ENCODE measurements at regions not wholly inside any gene's neighbourhood (a gene's known extent, or its start where the extent isn't known, plus 50 kb on each side); places are given as distances from the start of the nearest gene placed in this dataset.
"Not testable (repeated sequence)": the region's sequence is repeated elsewhere in the genome, so short reads cannot be mapped to it uniquely, and the experiment has no call there.

DNA sequence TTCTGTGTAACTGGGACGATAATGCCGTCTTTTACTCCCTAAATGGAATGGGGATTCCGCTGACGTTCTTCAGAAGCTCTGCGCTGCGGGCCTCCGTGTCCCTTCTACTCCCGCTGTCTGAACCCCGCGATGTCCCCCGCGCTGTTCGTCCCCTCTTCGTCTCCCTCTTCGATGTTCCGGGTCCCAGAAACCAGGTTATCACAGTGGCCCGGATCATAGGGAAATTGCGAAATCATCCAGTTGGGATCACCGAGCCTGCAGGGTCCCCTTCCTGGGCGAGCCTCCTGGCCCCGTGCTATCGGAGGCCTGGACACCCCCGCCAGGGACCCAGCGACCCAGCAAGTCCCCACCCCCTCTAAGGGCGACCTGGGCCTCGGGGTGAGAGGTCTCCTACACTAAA is 154.2 kb downstream of the PPIAL4G start:
- DNase-seq (ENCODE audit: low read depth, low spot score): no peak
- H3K4me3 ChIP-seq (ENCODE audit: low read length): no peak overlapping the region

DNA sequence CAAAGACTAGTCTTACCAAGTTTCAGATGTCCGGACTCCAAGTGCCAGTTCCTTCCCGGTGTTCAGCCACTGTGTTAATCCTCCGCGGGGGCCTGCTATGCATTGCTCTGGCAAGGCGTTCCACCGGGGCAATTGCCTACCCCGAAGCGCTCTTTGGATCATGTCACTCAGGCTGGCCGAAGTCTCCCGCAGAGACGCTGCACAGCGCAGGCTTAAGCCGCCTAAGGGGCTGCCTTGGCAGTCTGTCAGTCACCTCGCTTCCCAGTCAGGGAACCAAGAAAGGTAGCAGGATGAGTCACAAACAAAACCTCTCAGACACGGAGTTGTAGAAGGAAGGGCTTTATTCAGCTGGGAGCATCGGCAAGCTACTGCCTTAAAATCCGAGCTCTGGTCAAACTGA is 158.1 kb downstream of the PPIAL4G start:
- not testable (repeated sequence) for DNase-seq (ENCODE audit: low read depth, low spot score); H3K4me3 ChIP-seq (ENCODE audit: low read length)

DNA sequence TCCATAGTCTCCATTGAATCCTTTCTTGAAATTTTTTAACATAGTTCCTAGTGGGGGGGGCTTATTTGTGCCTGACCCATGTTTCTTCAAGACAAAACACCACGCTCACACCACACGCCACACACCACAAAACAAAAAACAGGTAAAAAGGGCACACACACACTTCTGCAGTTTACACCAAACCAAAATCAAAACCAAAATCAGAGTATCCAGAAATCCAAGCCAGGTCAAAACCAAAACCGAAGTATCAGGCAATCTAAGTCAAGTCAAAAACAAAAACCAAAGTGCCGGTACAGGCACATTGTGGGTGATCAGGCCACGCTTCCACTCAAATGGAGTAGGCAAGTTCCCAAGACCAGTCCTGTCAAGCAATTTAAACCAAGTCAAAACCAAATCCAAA is 158.6 kb downstream of the PPIAL4G start:
- H3K4me3 ChIP-seq (ENCODE audit: low read length); DNase-seq (ENCODE audit: low read depth, low spot score): not testable (repeated sequence)

DNA sequence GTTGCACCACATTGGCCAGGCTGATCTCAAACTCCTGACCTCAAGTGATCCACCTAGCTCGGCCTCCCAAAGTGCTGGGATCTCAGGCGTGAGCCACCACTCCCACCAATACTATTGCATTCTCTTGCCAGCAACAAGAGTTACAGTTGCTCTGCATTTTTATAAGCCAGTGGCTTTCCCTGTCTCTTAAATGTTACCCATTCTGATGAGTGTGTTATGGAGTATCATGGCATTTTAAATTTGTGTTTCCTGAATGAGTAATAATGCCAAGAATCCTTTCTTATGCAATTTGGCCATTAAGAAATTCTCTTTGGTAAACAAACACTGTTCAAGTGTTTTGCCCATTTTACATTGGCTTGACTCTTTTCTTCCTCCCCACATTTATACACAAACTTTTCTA is 163.0 kb downstream of the PPIAL4G start:
- H3K4me3 ChIP-seq (ENCODE audit: low read length); DNase-seq (ENCODE audit: low read depth, low spot score): not testable (repeated sequence)

DNA sequence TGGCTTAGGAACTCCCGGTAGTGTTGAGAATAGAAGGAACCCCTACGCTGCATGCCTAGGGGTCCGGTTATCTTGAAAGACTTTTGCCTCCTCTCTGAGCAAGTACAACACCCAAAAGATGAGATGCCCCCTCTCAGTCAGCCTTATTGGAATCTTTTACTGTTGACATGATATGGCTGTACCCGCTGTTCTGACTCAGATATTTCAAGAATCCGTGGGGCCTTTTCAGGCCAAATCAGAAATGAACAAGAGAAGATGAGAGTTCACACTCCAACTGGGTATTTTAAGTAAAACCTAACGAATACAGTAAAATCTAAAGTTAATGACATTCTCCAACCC is 164.2 kb downstream of the PPIAL4G start:
- no peak for DNase-seq (ENCODE audit: low read depth, low spot score)
- no peak overlapping the region for H3K4me3 ChIP-seq (ENCODE audit: low read length)

DNA sequence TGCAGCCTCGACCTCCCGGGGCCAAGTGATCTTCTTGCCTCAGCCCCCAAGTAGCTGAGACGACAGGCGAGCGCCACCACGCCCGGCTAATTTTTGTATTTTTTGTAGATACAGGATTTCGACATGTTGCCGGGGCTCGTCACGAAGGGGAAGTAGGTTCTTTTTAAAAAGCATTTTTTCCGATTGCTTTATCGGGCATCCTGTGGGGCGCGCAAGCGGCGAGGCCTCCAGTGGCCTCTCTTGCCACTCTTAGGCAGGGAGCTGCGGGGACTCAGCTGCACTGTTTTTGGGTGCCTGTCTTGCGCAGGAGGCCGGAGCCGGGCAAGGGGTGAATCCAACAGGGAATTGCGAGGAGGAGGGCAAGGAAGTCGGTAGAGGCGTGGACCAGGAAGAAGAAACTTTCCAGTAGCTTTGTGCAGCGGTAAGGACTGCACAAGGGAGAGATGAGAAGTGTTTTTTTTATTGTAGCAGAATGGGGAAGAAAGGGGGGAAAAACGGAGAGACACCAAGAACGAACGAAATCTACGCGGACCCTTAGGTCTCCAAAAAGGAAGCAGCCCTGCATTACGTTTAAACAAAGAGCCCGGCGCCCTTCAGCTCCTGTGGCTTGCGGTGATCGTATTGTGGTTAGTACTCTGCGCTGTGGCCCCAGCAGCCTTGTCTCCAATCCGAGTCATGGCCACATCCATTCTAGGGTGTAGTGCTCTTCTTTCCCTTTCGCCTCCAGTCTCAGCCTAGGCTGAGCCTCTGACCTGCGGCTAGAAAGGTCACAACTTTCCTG is 164.8 kb downstream of the PPIAL4G start:
- H3K4me3 ChIP-seq (ENCODE audit: low read length): peak overlapping the region; percentile 13
- DNase-seq (ENCODE audit: low read depth, low spot score): peak; percentile 53

DNA sequence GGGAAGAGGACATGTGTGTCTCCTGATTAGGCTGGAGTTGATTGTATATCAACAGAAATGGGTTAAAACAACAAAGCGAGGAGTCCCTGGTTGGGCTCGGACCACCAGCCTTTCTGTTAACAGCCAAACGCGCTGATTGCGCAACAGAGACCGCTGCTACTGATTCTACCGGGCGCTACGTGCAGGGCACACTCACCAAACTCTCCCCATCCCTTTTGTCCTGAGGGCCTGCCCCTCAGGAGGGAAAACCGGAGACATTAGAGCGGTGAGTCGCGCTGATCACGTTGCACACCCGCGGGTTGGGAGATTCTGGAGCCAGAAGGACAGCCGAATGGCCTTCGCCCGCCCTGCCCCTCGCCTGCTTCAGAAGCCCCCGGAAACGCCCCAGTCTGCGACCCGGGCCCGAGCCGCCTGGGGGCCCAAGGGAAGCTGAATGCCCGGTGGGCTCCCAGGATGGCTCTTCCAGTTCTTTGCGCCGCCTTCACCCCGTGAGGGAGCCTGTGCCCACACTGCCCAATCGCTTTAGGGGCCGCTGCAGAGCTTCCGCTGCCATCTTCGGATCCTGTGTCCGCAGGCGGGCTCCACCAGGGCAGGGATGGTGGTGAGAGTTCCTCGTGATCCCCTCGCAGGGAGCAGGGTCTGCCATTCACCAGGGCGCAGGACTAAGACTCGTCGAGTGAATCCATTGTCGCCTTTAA is 165.4 kb upstream of the NBPF11 start:
- H3K4me3 ChIP-seq (ENCODE audit: low read length): no peak overlapping the region
- no peak for DNase-seq (ENCODE audit: low read depth, low spot score)

DNA sequence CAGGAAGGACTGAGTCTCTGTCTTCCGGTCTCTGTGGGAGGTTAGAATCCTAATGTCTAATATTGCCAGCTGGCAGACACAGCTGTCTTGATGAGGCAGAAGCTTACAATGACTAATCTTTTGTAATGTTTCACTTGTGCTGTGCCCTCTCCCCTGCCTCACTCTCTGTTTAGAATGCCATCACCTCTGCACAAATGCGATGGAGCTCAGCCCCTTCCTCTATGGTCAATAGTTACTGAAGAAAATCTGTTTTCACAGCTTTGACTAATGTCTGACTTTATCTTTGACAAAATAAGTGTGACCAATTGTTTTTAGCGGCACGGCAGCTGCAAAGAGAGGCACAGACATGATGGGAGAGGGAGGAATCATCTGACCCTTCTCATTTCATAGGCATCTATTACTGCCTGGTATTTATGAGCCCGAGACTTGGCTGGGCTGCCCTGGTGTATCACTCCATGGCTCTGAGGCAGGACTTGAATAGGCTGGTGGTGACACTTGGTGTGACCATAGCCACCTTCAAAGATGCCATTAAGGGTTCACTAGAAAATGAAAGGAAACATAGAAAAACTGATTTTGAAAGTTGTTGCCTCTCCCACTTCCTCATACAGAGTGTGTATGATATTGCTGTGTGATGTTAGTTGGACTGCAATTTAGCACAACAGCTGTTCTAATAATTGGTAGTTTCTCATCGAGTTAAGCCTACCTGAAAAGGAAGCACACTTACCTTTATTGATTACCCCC is 163.2 kb upstream of the NBPF11 start:
- DNase-seq (ENCODE audit: low read depth, low spot score): no peak
- H3K4me3 ChIP-seq (ENCODE audit: low read length): no peak overlapping the region

DNA sequence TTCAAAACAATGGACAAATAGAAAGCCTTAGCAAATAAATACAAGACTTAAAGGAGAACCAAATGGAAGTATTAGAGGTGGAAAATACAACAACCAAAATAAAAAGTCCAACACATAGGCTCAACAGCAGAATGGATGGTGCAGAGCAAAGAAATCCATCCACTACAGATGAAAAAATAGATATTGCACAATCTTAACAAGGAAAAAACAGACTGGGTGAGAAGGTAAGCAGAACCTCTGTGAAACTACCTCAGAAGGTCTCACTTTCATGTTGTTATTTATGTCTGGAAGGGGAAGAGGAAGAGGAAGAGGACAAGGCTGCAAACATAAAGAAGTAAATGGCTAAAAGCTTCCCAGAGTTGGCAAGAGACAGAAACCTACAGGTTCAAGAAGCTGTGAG is 158.7 kb upstream of the NBPF11 start:
- no peak overlapping the region for H3K4me3 ChIP-seq (ENCODE audit: low read length)
- no peak for DNase-seq (ENCODE audit: low read depth, low spot score)

DNA sequence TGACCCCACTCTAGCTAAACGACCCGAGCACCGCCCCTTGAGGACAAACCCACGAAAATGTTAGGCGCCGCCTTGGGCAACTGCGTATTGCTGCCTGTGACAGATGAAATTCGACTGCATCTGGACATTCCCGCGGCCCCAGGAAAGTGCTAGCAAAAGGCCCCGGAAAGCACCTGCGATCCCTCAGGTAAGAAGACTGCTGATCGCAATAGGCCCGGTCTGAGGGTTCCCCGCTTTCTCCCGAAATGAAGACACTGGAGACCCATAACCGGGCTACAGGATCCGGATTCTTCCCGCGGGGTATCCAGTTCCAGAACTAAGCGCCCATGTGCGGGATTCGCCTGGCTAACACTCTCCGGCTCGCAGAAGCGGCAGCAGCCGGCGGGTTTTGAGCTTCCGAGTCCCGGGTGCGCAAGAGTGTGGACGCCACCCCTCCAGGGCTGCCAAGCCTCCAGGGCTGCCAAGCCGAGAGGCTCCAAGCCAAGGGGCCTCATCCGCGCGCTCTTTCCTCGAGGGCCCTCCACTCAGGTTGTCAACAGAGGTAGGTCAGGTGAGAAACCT is 157.9 kb upstream of the NBPF11 start:
- no peak for DNase-seq (ENCODE audit: low read depth, low spot score)
- H3K4me3 ChIP-seq (ENCODE audit: low read length): no peak overlapping the region

DNA sequence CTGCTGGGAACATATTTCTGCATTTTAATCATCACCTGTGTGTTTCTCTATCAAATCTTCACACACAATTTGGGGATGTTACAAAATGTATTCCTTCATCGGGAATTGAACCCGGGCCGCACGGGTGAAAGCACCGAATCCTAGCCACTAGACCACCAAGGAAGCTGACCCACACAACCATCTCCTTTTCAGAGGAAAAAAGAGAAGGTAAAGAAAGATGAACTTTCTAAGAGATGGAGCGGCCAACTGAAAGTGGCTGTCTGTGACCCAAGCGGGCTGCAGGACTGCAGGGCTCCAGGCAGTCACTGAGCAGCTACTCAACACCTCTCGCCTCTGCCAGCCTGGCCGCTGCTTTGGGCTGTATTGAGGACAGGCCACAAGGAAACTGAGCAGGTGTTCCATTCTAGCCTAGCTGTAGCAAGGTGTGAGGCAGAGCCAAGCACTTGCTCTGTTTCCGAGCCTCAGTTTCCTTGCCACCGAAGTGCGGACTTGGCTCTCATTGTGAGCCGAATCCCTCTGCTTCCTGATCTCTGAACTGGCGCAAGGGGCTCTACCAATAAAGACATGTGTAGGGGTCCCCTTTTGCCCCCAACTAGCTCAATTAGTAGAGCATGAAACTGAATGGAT is 156.9 kb upstream of the NBPF11 start:
- no peak overlapping the region for H3K4me3 ChIP-seq (ENCODE audit: low read length)
- DNase-seq (ENCODE audit: low read depth, low spot score): no peak

DNA sequence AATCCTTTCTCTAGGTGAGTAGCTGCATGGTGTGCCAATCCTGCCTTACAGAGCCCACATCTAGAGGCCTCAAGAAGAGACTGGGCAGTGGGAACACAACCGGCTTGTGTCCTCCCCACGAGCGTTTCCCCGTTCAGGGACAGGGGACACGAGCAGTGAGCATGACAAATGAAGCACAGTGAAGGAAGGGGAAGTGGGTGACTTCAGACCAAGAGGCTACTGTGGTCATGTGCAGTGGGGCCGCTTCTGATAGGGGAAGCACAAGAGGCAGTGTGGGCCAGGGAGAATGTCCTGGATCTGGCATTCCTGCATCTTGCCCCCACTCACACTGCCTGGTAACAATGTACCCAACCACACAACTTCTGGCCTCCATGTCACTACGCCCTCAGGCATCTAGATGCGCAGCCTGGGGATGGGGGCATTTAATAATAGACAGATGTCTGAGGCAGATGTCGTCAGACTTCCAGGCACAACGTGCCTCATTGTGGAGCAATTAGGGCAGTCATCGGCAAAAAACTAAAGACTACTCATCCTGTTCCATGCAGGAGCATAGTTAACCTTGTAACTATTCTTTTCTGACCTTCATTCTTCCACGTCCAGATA is 155.6 kb upstream of the NBPF11 start:
- DNase-seq (ENCODE audit: low read depth, low spot score): no peak
- no peak overlapping the region for H3K4me3 ChIP-seq (ENCODE audit: low read length)

DNA sequence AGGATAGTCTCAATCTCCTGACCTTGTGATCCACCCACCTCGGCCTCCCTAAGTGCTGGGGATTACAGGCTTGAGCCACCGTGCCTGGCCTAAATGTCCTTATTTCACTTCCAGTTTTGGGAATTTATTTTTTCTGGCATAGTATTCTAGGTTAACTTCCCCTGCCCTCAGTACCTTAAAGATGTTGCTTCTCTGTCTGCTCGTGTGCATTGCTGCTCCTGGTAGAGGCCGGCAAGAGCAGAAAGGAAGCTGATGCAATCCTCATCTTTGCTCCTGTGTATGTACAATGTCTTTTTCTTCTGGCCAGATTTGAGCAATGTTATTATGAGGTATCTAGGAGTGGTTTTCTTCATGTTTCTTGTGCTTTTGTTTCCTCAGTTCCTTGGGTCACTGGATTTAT is 152.9 kb upstream of the NBPF11 start:
- not testable (repeated sequence) for H3K4me3 ChIP-seq (ENCODE audit: low read length); DNase-seq (ENCODE audit: low read depth, low spot score)

DNA sequence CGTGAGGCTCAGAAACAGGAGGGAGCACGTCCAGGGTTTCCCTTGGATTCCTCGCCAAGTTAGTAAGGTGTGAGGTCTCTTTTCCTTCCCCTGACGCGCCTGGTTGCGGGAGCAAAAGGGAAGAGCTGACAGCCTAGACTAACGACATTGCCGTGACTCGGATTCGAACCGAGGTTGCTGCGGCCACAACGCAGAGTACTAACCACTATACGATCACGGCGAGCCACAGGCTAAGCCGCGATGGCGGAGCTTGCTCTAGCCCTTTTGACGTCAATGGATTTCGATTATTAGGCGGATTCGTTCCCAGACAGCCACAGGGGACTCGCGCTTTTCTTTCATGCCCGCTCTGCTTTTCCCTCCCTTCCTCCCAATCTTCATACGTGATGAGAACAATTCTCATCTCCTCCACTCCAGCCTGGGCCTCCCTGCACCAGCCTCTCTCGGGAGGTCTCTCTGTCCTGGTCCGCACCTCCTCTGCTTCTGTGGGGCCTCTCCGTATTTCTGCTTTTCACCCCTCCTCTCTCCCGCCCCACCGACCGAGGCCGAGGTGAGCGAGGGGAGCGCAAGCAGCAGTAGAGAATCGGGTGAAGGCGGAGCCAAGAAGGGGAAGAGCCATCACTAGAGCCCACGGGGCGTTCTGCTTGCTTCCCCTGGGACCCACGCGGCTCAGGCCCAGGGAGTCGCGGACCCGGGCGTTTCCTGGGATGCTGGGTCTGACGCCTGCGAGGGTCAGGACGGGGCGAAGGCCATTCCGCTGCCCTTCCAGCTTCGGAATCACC is 150.7 kb upstream of the NBPF11 start:
- H3K4me3 ChIP-seq (ENCODE audit: low read length); DNase-seq (ENCODE audit: low read depth, low spot score): not testable (repeated sequence)

DNA sequence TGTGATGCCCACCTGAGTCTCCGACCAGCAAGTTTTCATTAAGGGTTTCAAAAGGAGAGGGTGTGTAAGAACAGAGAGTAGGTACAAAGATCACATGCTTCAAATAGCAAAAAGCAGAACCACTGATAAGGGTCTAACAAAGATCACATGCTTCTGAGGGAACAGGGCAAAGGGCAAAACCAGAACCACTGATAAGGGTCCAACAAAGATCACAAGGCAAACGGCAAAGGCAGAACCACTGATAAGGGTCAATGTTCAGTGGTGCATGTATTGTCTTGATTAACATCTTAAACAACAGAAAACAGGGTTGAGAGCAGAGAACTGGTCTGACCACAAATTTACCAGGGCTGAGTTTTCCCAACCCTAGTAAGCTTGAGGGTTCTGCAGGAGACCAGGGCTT is 145.8 kb upstream of the NBPF11 start:
- not testable (repeated sequence) for H3K4me3 ChIP-seq (ENCODE audit: low read length); DNase-seq (ENCODE audit: low read depth, low spot score)

DNA sequence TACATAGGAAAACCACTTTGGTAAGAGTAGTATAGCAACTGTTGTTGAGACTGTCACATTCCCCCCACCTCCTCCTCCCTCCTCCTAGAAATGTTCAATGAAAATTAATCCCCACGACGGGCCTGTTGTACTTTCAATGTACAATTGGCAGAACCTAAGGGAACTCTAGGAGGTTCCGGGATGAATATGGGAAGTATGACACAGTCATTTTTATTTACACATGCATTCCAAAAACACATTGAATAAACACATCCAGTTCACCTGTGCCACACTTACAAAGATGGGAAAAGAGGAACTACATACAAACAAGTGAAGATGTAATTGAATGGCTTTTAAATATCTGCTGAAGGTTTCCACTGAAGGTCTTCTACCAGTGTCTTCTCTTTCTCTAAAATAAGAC is 144.4 kb upstream of the NBPF11 start:
- H3K4me3 ChIP-seq (ENCODE audit: low read length): no peak overlapping the region
- DNase-seq (ENCODE audit: low read depth, low spot score): no peak

DNA sequence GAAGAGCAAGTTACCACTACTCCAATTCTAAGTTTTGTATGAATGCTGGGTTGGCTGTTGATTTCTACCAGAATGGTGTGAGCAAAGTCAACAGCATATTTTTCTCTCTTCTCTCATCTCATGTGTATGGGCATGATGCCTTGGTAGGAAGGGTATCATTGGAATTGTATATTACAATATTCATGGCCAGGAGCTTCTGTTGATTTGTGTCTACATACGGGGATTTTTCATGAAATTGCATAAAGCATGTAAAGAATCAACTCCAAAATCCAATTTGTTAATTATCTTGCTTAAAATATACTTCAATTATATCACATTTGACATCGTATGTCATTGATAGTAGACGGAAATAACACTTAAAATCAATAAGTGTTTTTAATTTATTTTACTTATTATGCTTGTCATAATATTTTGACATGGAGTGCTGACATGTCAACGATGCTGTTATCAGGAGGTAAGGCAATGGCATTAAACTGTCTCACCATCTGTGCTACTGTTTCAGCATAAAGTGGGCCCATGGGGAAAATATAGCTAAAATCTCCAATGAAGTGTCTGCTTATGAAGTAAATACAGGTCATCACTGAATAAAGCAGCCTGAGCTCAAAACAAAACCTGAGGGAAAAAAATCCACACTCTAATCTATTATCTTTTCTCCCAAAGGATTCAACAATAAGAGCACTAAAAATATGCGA is 142.2 kb upstream of the NBPF11 start:
- no peak for DNase-seq (ENCODE audit: low read depth, low spot score)
- no peak overlapping the region for H3K4me3 ChIP-seq (ENCODE audit: low read length)

DNA sequence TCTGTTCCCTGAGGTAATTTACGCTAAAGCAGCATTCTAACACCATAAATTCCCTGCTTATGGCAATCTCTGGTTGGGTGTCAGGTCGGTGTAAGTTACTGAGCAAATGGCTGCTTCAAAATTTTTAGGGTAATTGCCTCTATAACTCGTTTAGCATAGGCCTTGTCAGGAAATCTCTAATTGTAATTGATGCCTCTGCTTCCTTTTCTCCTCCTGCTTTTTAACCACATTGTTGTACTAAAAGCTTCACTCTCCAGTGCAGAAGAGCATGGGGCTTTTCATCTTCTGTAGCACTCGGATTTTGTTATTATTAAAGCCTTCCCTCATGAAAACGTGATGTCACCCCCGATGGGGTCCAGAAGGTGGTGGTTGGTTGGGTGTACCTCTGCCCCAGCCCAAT is 141.6 kb upstream of the NBPF11 start:
- DNase-seq (ENCODE audit: low read depth, low spot score): peak; percentile 11
- H3K4me3 ChIP-seq (ENCODE audit: low read length): no peak overlapping the region

All from Jurkat, Clone E6-1 (cell line).